Skeletal muscle satellite cell (primary cell): ENCODE measurements at regions not wholly inside any gene's neighbourhood (a gene's known extent, or its start where the extent isn't known, plus 50 kb on each side); places are given as distances from the start of the nearest gene placed in this dataset.
"Not testable (repeated sequence)": the region's sequence is repeated elsewhere in the genome, so short reads cannot be mapped to it uniquely, and the experiment has no call there.

Experiments
- H3K27me3 ChIP-seq: 2 replicates; pipeline ENCODE4 v1.7.0; 2013; ENCODE audit warnings: low read length; ENCODE audit not compliant: control insufficient read depth, insufficient read depth
- H3K36me3 ChIP-seq: 2 replicates; pipeline ENCODE4 v1.7.0; 2013; ENCODE audit warnings: mild to moderate bottlenecking, control low read depth, low read length; ENCODE audit not compliant: insufficient read depth
- H3K4me1 ChIP-seq: 2 replicates; pipeline ENCODE4 v1.7.0; 2013; ENCODE audit warnings: low read length; ENCODE audit not compliant: control insufficient read depth, insufficient read depth
- H3K4me2 ChIP-seq: 2 replicates; pipeline ENCODE4 v1.7.0; 2013; ENCODE audit warnings: mild to moderate bottlenecking, low read length
- H3K4me3 ChIP-seq: 2 replicates; pipeline ENCODE4 v1.7.0; 2013; ENCODE audit warnings: low read length
- H3K9ac ChIP-seq: 2 replicates; pipeline ENCODE4 v1.7.0; 2013; ENCODE audit warnings: mild to moderate bottlenecking, low read depth, low read length, moderate library complexity
- H3K9me3 ChIP-seq: replicated peaks from 2 replicates; pipeline ENCODE4 v1.7.0; 2013; ENCODE audit warnings: mild to moderate bottlenecking, control low read depth, low read length

- not testable (repeated sequence) for H3K4me3 ChIP-seq, H3K36me3 ChIP-seq, H3K27me3 ChIP-seq, H3K4me1 ChIP-seq, H3K9ac ChIP-seq, H3K9me3 ChIP-seq, H3K4me2 ChIP-seq
Observed at GRCh38 chr1:83440021-83440420, 558.9 kb downstream of the TTLL7 start.

DNA sequence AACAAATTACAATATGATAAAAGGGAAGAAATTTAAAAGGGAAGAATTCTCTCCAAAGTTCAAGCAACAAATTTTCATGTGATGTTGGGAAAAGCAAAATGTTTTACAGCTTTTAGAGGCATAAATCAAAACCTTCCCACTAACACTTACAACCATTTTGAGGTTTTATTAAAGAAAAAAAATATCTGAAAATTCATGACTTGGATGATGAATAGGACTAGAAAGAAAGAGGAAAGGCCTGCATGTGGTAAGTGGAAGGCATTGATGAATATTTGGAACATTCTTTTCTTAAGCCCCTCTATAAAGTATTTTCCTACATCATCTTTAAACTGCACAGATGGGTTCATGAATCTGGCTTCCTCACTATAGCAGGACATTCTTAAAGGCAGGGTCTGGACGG, 560.6 kb downstream of the TTLL7 start:
- not testable (repeated sequence) for H3K4me1 ChIP-seq, H3K27me3 ChIP-seq, H3K4me2 ChIP-seq, H3K9ac ChIP-seq, H3K9me3 ChIP-seq, H3K36me3 ChIP-seq, H3K4me3 ChIP-seq

DNA sequence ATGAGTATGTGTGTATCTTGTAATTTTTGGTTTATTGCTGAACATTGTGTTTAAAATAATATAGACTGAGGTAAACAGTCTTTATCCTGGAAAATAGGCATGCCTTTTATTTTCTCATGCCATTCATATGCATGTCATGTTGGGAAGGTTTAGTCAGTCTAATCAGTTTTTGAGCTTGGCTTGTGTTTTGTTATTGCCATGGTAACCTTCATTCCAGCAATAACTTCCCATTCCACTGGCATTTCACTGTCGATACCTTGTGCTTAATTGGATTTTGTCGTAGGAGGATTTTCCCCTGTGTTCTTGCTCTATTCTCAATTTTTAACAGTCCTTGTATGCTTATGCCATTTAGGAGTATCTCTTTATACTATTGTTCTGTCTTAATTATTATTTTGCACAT, 563.6 kb downstream of the TTLL7 start:
- H3K36me3 ChIP-seq, H3K27me3 ChIP-seq, H3K9me3 ChIP-seq, H3K4me2 ChIP-seq, H3K4me3 ChIP-seq, H3K4me1 ChIP-seq, H3K9ac ChIP-seq: not testable (repeated sequence)

- H3K9ac ChIP-seq, H3K27me3 ChIP-seq, H3K4me2 ChIP-seq, H3K9me3 ChIP-seq, H3K36me3 ChIP-seq, H3K4me1 ChIP-seq, H3K4me3 ChIP-seq: not testable (repeated sequence)
Observed at GRCh38 chr1:83427566-83427965, 571.4 kb downstream of the TTLL7 start.

- not testable (repeated sequence) for H3K27me3 ChIP-seq, H3K4me3 ChIP-seq, H3K36me3 ChIP-seq, H3K9ac ChIP-seq, H3K4me1 ChIP-seq, H3K4me2 ChIP-seq, H3K9me3 ChIP-seq
Observed at GRCh38 chr1:83423382-83423781, 575.5 kb downstream of the TTLL7 start.

DNA sequence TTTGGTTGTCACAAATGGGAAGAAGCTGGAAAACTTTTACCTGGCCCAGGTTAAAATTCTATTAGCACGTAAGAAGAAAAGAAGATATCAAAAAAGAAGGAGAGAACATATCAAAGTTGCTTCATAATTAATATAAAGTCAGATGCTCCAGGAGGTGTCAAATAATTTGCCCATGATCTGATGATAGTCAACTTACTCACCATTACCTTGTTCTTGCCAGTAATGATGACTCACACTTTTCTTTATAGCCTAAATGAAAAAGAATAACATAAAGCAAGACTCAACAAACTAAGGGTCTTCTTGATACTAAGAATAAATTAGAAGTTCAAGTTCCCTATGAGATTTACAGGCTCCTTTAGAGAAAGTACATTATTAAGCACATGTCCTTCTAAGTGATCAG, 580.4 kb downstream of the TTLL7 start:
- Histone ChIP-seq H3K9ac (no peak overlapping the region), H3K9me3 (no peaks in the 10 kb centered on the region), H3K36me3 (no peaks in the 10 kb centered on the region), H3K27me3 (no peaks in the 10 kb centered on the region), H3K4me1 (no peaks in the 10 kb centered on the region), H3K4me2 (no peak overlapping the region), H3K4me3 (no peak overlapping the region)

- H3K4me2 ChIP-seq, H3K4me3 ChIP-seq, H3K9ac ChIP-seq, H3K27me3 ChIP-seq, H3K9me3 ChIP-seq, H3K4me1 ChIP-seq, H3K36me3 ChIP-seq: not testable (repeated sequence)
Observed at GRCh38 chr1:83413839-83414107, 585.2 kb downstream of the TTLL7 start.

- H3K27me3 ChIP-seq, H3K36me3 ChIP-seq: not testable (repeated sequence)
Observed at GRCh38 chr1:83410746-83411413, 588.1 kb downstream of the TTLL7 start.

DNA sequence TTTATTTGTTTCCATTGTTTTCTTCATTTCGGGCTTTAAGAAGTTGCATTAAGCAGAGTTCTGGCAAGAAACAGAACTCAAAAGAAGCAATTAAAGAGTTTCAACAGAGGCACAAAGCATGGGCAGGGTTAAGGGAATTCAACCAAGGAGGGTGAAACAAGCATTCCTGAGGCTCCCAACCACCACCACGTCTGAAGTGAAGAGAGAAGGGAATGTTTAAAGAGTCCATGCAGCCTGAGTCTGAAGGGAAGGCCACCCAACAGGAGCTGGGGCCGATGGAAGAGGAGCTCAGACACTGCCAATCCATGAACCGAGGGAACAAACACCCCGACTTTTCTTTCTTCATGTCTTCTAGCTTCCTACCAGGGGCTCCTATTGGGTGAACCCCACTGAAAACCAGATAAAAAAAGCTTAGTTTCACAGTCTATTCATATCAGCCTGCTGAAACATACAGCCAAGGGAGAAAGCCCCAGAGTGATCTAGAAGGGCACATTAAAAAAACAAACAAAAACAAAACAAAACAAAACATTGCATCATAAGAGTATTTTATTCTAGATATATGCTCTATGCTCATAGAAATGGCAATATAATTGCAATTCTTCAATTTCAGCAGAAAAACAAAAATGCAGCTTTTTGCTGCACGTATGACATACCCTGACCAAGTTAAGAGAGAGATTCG, 592.1 kb downstream of the TTLL7 start:
- not testable (repeated sequence) for H3K4me1 ChIP-seq, H3K4me3 ChIP-seq, H3K36me3 ChIP-seq, H3K9ac ChIP-seq, H3K27me3 ChIP-seq, H3K9me3 ChIP-seq, H3K4me2 ChIP-seq

More at GRCh38 chr1:83410746-83411413, 588.1 kb downstream of the TTLL7 start:
- H3K9ac ChIP-seq, H3K9me3 ChIP-seq, H3K4me2 ChIP-seq, H3K4me3 ChIP-seq, H3K4me1 ChIP-seq: not testable (repeated sequence)

DNA sequence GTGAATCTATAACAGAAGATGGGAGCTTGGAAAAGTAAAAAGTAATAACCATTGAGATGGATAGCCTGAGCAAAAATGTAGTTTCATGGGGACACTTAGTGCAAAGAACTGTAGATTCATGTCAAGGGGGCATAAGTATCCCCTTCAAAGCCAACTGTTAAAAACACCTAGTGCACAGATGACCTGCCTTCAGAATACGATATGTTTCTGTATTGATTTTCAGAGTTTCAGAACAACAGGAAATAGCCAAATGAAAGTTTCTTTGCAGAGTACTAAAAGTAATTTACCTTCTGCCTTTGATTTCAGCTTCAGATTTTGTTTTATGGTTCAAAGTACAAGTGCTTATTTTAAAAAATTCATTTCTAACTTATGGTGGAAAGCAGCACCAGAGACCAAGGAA, 593.1 kb downstream of the TTLL7 start:
- not testable (repeated sequence) for H3K9ac ChIP-seq, H3K4me2 ChIP-seq, H3K9me3 ChIP-seq, H3K4me1 ChIP-seq, H3K27me3 ChIP-seq, H3K4me3 ChIP-seq, H3K36me3 ChIP-seq

GRCh38 chr1:83403500-83403899, 595.4 kb downstream of the TTLL7 start:
- H3K36me3 ChIP-seq, H3K27me3 ChIP-seq, H3K9ac ChIP-seq, H3K4me3 ChIP-seq, H3K9me3 ChIP-seq, H3K4me2 ChIP-seq, H3K4me1 ChIP-seq: not testable (repeated sequence)

- H3K9me3 ChIP-seq, H3K4me1 ChIP-seq, H3K36me3 ChIP-seq, H3K4me2 ChIP-seq, H3K4me3 ChIP-seq, H3K9ac ChIP-seq, H3K27me3 ChIP-seq: not testable (repeated sequence)
Observed at GRCh38 chr1:83401146-83401545, 597.8 kb downstream of the TTLL7 start.
